H1 (cell line): ENCODE measurements at regions not wholly inside any gene's neighbourhood (a gene's known extent, or its start where the extent isn't known, plus 50 kb on each side); places are given as distances from the start of the nearest gene placed in this dataset.

Experiments
- CTCF ChIA-PET: fragments of 300-600 bp; sonication (Branson Sonifier 250); formaldehyde crosslinking; loops from one replicate; lab custom pipeline; 2021; ENCODE audit not compliant: partially characterized antibody; lab: Charles Lee
- POLR2A ChIA-PET: fragments of 300-600 bp; sonication (Branson Sonifier 250); formaldehyde crosslinking; loops from one replicate; lab custom pipeline; 2021; ENCODE audit warnings: inconsistent platforms; ENCODE audit not compliant: partially characterized antibody; lab: Charles Lee
- DNase-seq, 2 experiments: peaks; one replicate each; pipeline versions ENCODE4 v3.0.0 to v3.0.0-alpha.2; 2010 to 2022; ENCODE audit warnings: low spot score in 2 of 2, low read depth in 1 of 2, mixed read lengths in 1 of 2
- FAIRE-seq: peaks from 2 replicates; lab custom pipeline; 2011; peaks lifted over from hg19 to GRCh38; lab: Jason Lieb, UNC
- H2AFZ ChIP-seq: 2 replicates; pipeline ENCODE4 v1.8.1; 2012; ENCODE audit warnings: low read length, inconsistent platforms
- H2AK5ac ChIP-seq: 2 replicates; pipeline ENCODE4 v1.6.1; 2013; ENCODE audit warnings: low read depth, low read length
- H2BK120ac ChIP-seq: replicated peaks from 2 replicates; pipeline ENCODE3; 2013; ENCODE audit warnings: low read depth, low read length, inconsistent platforms
- H2BK12ac ChIP-seq: 2 replicates; pipeline ENCODE4 v1.6.1; 2013; ENCODE audit warnings: low read depth, low read length
- H2BK15ac ChIP-seq: 2 replicates; pipeline ENCODE4 v1.6.1; 2013; ENCODE audit warnings: low read length
- H2BK20ac ChIP-seq: 2 replicates; pipeline ENCODE4 v1.6.1; 2013; ENCODE audit warnings: low read length
- H2BK5ac ChIP-seq: 2 replicates; pipeline ENCODE4 v1.6.1; 2013; ENCODE audit warnings: low read depth, low read length
- H3K14ac ChIP-seq: 2 replicates; pipeline ENCODE4 v1.6.1; 2013; ENCODE audit warnings: inconsistent platforms; ENCODE audit not compliant: insufficient read length
- H3K18ac ChIP-seq: 2 replicates; pipeline ENCODE4 v1.6.1; 2013; ENCODE audit warnings: low read length; ENCODE audit errors: extremely low read depth
- H3K23ac ChIP-seq: 2 replicates; pipeline ENCODE4 v1.6.1; 2013; ENCODE audit warnings: inconsistent platforms; ENCODE audit not compliant: insufficient read length
- H3K23me2 ChIP-seq: 2 replicates; pipeline ENCODE4 v1.6.1; 2013; ENCODE audit warnings: low read depth, low read length
- H3K27ac ChIP-seq: 2 replicates; pipeline ENCODE4 v1.6.1; 2011; ENCODE audit warnings: low read depth, low read length, inconsistent platforms
- H3K27me3 ChIP-seq, 4 experiments: replicated peaks in 1 of 4; 1 replicate in 1 of 4; 2 replicates in 3 of 4; pipeline versions ENCODE4 v1.6.1 to v1.8.1; 2011 to 2013; ENCODE audit warnings: low read length in 3 of 4, mild to moderate bottlenecking in 3 of 4, inconsistent platforms in 2 of 4, mixed read lengths in 2 of 4, moderate library complexity in 1 of 4; ENCODE audit not compliant: control insufficient read depth in 3 of 4, insufficient read depth in 3 of 4; ENCODE audit errors: extremely low read depth in 1 of 4
- H3K36me3 ChIP-seq, 4 experiments: 2 replicates each; pipeline versions ENCODE4 v1.6.1 to v1.8.1; 2011 to 2013; ENCODE audit warnings: mild to moderate bottlenecking in 4 of 4, low read length in 3 of 4, moderate library complexity in 2 of 4, control low read depth in 1 of 4, inconsistent platforms in 1 of 4; ENCODE audit not compliant: insufficient read depth in 4 of 4, control insufficient read depth in 2 of 4
- H3K4ac ChIP-seq: replicated peaks from 2 replicates; pipeline ENCODE3; 2013; ENCODE audit warnings: low read length, low read depth, mixed read lengths, inconsistent platforms; ENCODE audit not compliant: insufficient read length
- H3K4me1 ChIP-seq, 4 experiments: replicated peaks in 1 of 4; 1 replicate in 1 of 4; 2 replicates in 3 of 4; pipeline versions ENCODE4 v1.6.1 to v1.8.1; 2011 to 2013; ENCODE audit warnings: low read length in 3 of 4, inconsistent platforms in 2 of 4, mixed read lengths in 1 of 4; ENCODE audit not compliant: insufficient read depth in 4 of 4, control insufficient read depth in 3 of 4
- H3K4me2 ChIP-seq, 2 experiments: 2 replicates each; pipeline versions ENCODE4 v1.6.1 to v1.8.1; 2011 to 2013; ENCODE audit warnings: low read depth in 2 of 2, low read length in 2 of 2, control low read depth in 1 of 2, inconsistent platforms in 1 of 2, mild to moderate bottlenecking in 1 of 2; ENCODE audit not compliant: insufficient read depth in 1 of 2
- H3K4me3 ChIP-seq, 4 experiments: fragments of 200-600, 300-600 bp in 1 of 4; sonication (generic), shearing (Covaris generic), sonication (Bioruptor Twin) in 1 of 4; 2 replicates each; pipeline versions ENCODE4 v1.5.1 to v1.8.1; 2011 to 2016; ENCODE audit warnings: low read length in 4 of 4, low read depth in 3 of 4, control low read depth in 2 of 4, inconsistent platforms in 2 of 4, mild to moderate bottlenecking in 2 of 4, mixed read lengths in 1 of 4, moderate library complexity in 1 of 4; ENCODE audit not compliant: insufficient read depth in 2 of 4; ENCODE audit errors: extremely low read depth in 1 of 4
- H3K56ac ChIP-seq: replicated peaks from 2 replicates; pipeline ENCODE3; 2013; ENCODE audit warnings: low read depth, mild to moderate bottlenecking, mixed read lengths, low read length, inconsistent platforms; ENCODE audit not compliant: insufficient read length
- H3K79me1 ChIP-seq: 2 replicates; pipeline ENCODE4 v1.6.1; 2013; ENCODE audit warnings: low read depth, low read length, control low read depth
- H3K79me2 ChIP-seq, 2 experiments: 2 replicates each; pipeline versions ENCODE4 v1.6.1 to v1.8.1; 2012 to 2013; ENCODE audit warnings: low read length in 2 of 2, mild to moderate bottlenecking in 2 of 2, inconsistent platforms in 1 of 2; ENCODE audit not compliant: insufficient read depth in 2 of 2, control insufficient read depth in 1 of 2
- H3K9ac ChIP-seq, 4 experiments: replicated peaks in 1 of 4; 1 replicate in 1 of 4; 2 replicates in 3 of 4; pipeline versions ENCODE4 v1.6.1 to v1.8.1; 2011 to 2013; ENCODE audit warnings: low read depth in 3 of 4, low read length in 3 of 4, control low read depth in 2 of 4, mild to moderate bottlenecking in 2 of 4, moderate library complexity in 2 of 4, inconsistent platforms in 1 of 4; ENCODE audit errors: extremely low read depth in 1 of 4
- H3K9me3 ChIP-seq, 2 experiments: 2 replicates each; pipeline versions ENCODE4 v1.6.1 to v1.8.1; 2012 to 2013; ENCODE audit warnings: mild to moderate bottlenecking in 2 of 2, moderate library complexity in 2 of 2, control low read depth in 1 of 2, inconsistent platforms in 1 of 2, low read depth in 1 of 2, low read length in 1 of 2, mixed read lengths in 1 of 2; ENCODE audit not compliant: insufficient read depth in 2 of 2
- H4K20me1 ChIP-seq, 2 experiments: replicated peaks in 1 of 2; 2 replicates each; pipeline versions ENCODE3 to v1.8.1; 2011 to 2013; ENCODE audit warnings: inconsistent platforms in 2 of 2, low read length in 2 of 2, mild to moderate bottlenecking in 1 of 2; ENCODE audit not compliant: insufficient read depth in 2 of 2, control insufficient read depth in 1 of 2
- H4K5ac ChIP-seq: 2 replicates; pipeline ENCODE4 v1.6.1; 2013; ENCODE audit warnings: low read length, low read depth, mixed read lengths, inconsistent platforms; ENCODE audit not compliant: insufficient read length
- H4K8ac ChIP-seq: 2 replicates; pipeline ENCODE4 v1.8.0; 2013; ENCODE audit warnings: mild to moderate bottlenecking, moderate library complexity, low read length, inconsistent platforms; ENCODE audit not compliant: insufficient read depth; ENCODE audit errors: extremely low read depth
- H4K91ac ChIP-seq: replicated peaks from 2 replicates; pipeline ENCODE3; 2013; ENCODE audit warnings: low read length, mixed read lengths, inconsistent platforms; ENCODE audit not compliant: insufficient read length
- ASH2L ChIP-seq: fragments of 200-600, 300-600 bp; sonication (generic); IDR thresholded peaks from one replicate; pipeline ENCODE4 v1.7.1; 2017; ENCODE audit warnings: low read length
- BRCA1 ChIP-seq: IDR thresholded peaks from 2 replicates; pipeline ENCODE4 v1.6.1; 2012; ENCODE audit warnings: low read depth, low read length, improper control_type of control experiment
- CREB1 ChIP-seq: IDR thresholded peaks from 2 replicates; pipeline ENCODE4 v1.6.1; 2012; ENCODE audit warnings: inconsistent platforms
- JUND ChIP-seq: IDR thresholded peaks from 2 replicates; pipeline ENCODE4 v1.6.1; 2011; ENCODE audit warnings: mild to moderate bottlenecking, improper control_type of control experiment, low read length
- KDM1A ChIP-seq: fragments of 200-600, 300-600 bp; sonication (generic); IDR thresholded peaks from 2 replicates; pipeline ENCODE4 v1.7.1; 2016; ENCODE audit warnings: mild to moderate bottlenecking, low read length, borderline replicate concordance
- MAFK ChIP-seq: IDR thresholded peaks from 2 replicates; pipeline ENCODE4 v1.6.1; 2012; ENCODE audit warnings: low read depth, mild to moderate bottlenecking, improper control_type of control experiment, low read length
- RNF2 ChIP-seq: fragments of 200-900, 300-1000 bp; sonication (generic); IDR thresholded peaks from 2 replicates; pipeline ENCODE4 v1.7.1; 2016; ENCODE audit warnings: borderline replicate concordance, low read depth, mild to moderate bottlenecking, antibody characterized with exemption, low read length; ENCODE audit not compliant: poor library complexity, severe bottlenecking; ENCODE audit errors: missing control alignments
- TAF1 ChIP-seq: IDR thresholded peaks from 2 replicates; pipeline ENCODE4 v1.6.1; 2011; ENCODE audit warnings: mild to moderate bottlenecking, low read depth, low read length
- TAF7 ChIP-seq: optimal IDR thresholded peaks from 2 replicates; pipeline ENCODE3; 2011; ENCODE audit warnings: low read depth, mild to moderate bottlenecking, inconsistent platforms, low read length, moderate library complexity, borderline replicate concordance
- WGBS, 2 experiments: shearing (Covaris generic) in 1 of 2; methylation state at CpG; one replicate each; pipeline versions ENCODE4 v1.1.6 to v1.1.7; 2013 to 2015; ENCODE audit warnings: low lambda C conversion rate in 2 of 2, mixed read lengths in 2 of 2, inconsistent platforms in 1 of 2, low coverage in 1 of 2, missing lambda C conversion rate in 1 of 2; ENCODE audit not compliant: insufficient replicate concordance in 2 of 2, insufficient coverage in 1 of 2, insufficient read length in 1 of 2; ENCODE audit errors: extremely low coverage in 1 of 2, missing lambda C conversion rate in 1 of 2; 5-methylcytosine and 5-hydroxymethylcytosine counted together
- TF ChIP-seq, protein P1 (sequence below): IDR thresholded peaks from 2 replicates; pipeline ENCODE4 v1.6.1; 2011; ENCODE audit warnings: low read depth, mild to moderate bottlenecking, low read length; ENCODE audit not compliant: insufficient read depth

- no peak overlapping the region for H3K23ac ChIP-seq
- no peak overlapping the region for H3K18ac ChIP-seq
- no peak overlapping the region; the same call in 1 of the 2 replicates for H2AK5ac ChIP-seq
- H2BK120ac ChIP-seq: no peak overlapping the region
- 0 out of 2 replicates have a peak overlapping the region, but pooled peaks have one; percentile 75 for H2BK12ac ChIP-seq
- H3K4ac ChIP-seq: no peak overlapping the region
- 45% methylated on average over 2 of the region's 2 CpGs; no CpG with 5 or more reads in 1 of the 2 experiments for WGBS, 2 experiments
- H3K4me3 ChIP-seq: no peak overlapping the region
- H2BK5ac ChIP-seq: no peak overlapping the region
- H3K4me2 ChIP-seq: no peak overlapping the region
- no peak overlapping the region for H2AFZ ChIP-seq
- H3K79me2 ChIP-seq: no peaks in the 10 kb centered on the region
- H3K27ac ChIP-seq: no peak overlapping the region
- no peaks in the 10 kb centered on the region for H3K36me3 ChIP-seq
- H3K9me3 ChIP-seq: no peaks in the 10 kb centered on the region
- no peak overlapping the region for H3K9ac ChIP-seq
- H2BK20ac ChIP-seq: no peak overlapping the region
- H4K91ac ChIP-seq: no peak overlapping the region
- H4K8ac ChIP-seq: peak overlapping the region; percentile 58; the same call in 1 of the 2 replicates
- no peak overlapping the region for H4K5ac ChIP-seq
- ChIA-PET CTCF (interaction anchor here (0.7 to 15.0 kb wide), 61 partner anchors 8 to 231 kb away, joined by 3 to 234 read pairs (median 5); no protein-coding TSS in a partner anchor), POLR2A (interaction anchor here (0.7 to 0.8 kb wide), 3 partner anchors 11 to 288 kb away, joined by 3 read pairs; no protein-coding TSS in a partner anchor)
- 0 out of 2 replicates have a peak overlapping the region, but pooled peaks have one; percentile 72 for H2BK15ac ChIP-seq
- H3K27me3 ChIP-seq: no peaks in the 10 kb centered on the region; a peak in 1 of 7 replicates
- H3K79me1 ChIP-seq: no peaks in the 10 kb centered on the region
- H3K56ac ChIP-seq: no peak overlapping the region
- no peak for TF ChIP-seq TAF1
- TF ChIP-seq ASH2L: no peak
- no peak for TF ChIP-seq JUND
- no peak for TF ChIP-seq TAF7
- TF ChIP-seq RNF2: no peak
- no peak for TF ChIP-seq BRCA1
- no peak for TF ChIP-seq KDM1A
- TF ChIP-seq, protein P1, sequence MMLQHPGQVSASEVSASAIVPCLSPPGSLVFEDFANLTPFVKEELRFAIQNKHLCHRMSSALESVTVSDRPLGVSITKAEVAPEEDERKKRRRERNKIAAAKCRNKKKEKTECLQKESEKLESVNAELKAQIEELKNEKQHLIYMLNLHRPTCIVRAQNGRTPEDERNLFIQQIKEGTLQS: no peak
- no peak for TF ChIP-seq MAFK
- TF ChIP-seq CREB1: no peak
- FAIRE-seq (no peak), DNase-seq (no peak)
- H3K23me2 ChIP-seq: peaks cover 3% of the 10 kb centered on the region; the same call in 1 of the 2 replicates
- H3K14ac ChIP-seq: no peak overlapping the region
- no peaks in the 10 kb centered on the region for H4K20me1 ChIP-seq
- H3K4me1 ChIP-seq: peaks cover 8 to 12% (median 10%) of the 10 kb centered on the region in 4 experiments
Measured at GRCh38 chr6:33959329-33959651, 155.5 kb upstream of the MLN start.
